PC-9 (cell line): ENCODE measurements at regions not wholly inside any gene's neighbourhood (a gene's known extent, or its start where the extent isn't known, plus 50 kb on each side); places are given as distances from the start of the nearest gene placed in this dataset.

Source experiments
- CTCF ChIP-seq: fragments of 200-600 bp; sonication (generic); conservative IDR thresholded peaks from 2 replicates; pipeline ENCODE4 v1.6.1; 2017; ENCODE audit warnings: mixed run types, antibody characterized with exemption, mild to moderate bottlenecking, moderate library complexity
- EZH2 ChIP-seq: fragments of 200-600 bp; sonication (generic); IDR thresholded peaks from 2 replicates; pipeline ENCODE4 v1.8.0; 2017; ENCODE audit warnings: antibody characterized with exemption, low read depth

- TF ChIP-seq CTCF (no peak), EZH2 (no peak)
These were observed 121.7 kb upstream of the ZNF366 start for GRCh38 chr5:72628771-72629371.
